ENCODE measurements at regions not wholly inside any gene's neighbourhood (a gene's known extent, or its start where the extent isn't known, plus 50 kb on each side); places are given as distances from the start of the nearest gene placed in this dataset.

GRCh38 chr16:65794973-65795372 is 571.5 kb upstream of the CDH5 start:
- no peaks in the 10 kb centered on the region for H3K4me1 Mint-ChIP-seq
- H3K4me3 Mint-ChIP-seq: no peak overlapping the region
- H3K27me3 Mint-ChIP-seq (ENCODE audit: low read depth): peaks cover 9% of the 10 kb centered on the region
- H3K36me3 Mint-ChIP-seq (ENCODE audit: low read depth): no peaks in the 10 kb centered on the region
- DNase-seq (ENCODE audit: low read depth, low spot score): no peak
- H3K9me3 Mint-ChIP-seq: no peaks in the 10 kb centered on the region
- no peak overlapping the region for H3K27ac Mint-ChIP-seq (ENCODE audit: unreplicated experiment)
- TF ChIP-seq, protein P1, sequence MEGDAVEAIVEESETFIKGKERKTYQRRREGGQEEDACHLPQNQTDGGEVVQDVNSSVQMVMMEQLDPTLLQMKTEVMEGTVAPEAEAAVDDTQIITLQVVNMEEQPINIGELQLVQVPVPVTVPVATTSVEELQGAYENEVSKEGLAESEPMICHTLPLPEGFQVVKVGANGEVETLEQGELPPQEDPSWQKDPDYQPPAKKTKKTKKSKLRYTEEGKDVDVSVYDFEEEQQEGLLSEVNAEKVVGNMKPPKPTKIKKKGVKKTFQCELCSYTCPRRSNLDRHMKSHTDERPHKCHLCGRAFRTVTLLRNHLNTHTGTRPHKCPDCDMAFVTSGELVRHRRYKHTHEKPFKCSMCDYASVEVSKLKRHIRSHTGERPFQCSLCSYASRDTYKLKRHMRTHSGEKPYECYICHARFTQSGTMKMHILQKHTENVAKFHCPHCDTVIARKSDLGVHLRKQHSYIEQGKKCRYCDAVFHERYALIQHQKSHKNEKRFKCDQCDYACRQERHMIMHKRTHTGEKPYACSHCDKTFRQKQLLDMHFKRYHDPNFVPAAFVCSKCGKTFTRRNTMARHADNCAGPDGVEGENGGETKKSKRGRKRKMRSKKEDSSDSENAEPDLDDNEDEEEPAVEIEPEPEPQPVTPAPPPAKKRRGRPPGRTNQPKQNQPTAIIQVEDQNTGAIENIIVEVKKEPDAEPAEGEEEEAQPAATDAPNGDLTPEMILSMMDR (conservative IDR thresholded peaks at IDR 0.05): no peak

DNA sequence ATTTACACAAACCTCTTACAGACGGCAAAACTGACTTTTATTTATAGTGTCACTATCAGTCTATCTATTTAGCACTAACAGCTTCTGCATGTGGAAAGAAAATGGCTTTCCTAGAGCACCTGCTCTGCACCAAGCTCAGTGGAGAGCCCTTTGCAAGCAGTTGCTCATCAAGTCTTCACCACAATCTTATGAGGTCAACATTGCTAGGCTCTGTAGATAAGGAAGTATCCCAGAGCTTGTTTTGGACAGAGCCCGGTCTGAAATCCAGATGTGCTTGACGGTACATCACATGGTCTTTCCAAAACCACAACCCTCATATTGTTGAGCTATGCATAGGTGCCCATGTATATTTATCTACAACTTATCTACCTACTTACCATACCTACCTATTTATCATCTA is 572.7 kb upstream of the CDH5 start:
- Mint-ChIP-seq H3K9me3 (no peaks in the 10 kb centered on the region), H3K27ac (ENCODE audit: unreplicated experiment) (no peak overlapping the region), H3K4me1 (no peaks in the 10 kb centered on the region)

DNA sequence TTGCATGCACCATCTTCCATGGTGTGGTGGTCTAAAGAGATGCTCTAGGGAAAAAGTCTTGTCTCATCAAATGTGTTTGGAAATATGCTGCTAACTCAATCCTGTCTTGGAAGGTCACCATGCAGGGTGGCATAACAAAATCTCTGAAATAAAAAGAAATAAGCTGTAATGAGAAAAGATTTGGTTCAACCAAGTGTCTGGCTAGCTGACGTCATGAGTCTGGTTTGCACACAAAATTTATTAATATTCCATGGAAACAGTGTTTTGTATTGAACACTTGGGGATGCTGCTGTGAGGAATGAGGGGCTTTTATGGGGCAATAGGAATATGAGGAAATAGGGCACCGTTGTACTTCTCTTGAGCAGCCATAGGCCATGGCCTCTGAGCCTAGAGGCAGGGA is 575.7 kb upstream of the CDH5 start:
- Mint-ChIP-seq H3K4me1 (no peaks in the 10 kb centered on the region), H3K27ac (ENCODE audit: unreplicated experiment) (no peak overlapping the region), H3K36me3 (ENCODE audit: low read depth) (no peaks in the 10 kb centered on the region), H3K27me3 (ENCODE audit: low read depth) (no peaks in the 10 kb centered on the region), H3K9me3 (no peaks in the 10 kb centered on the region), H3K4me3 (no peak overlapping the region)
- TF ChIP-seq, protein P1 (conservative IDR thresholded peaks at IDR 0.05): no peak
- no peak for DNase-seq (ENCODE audit: low read depth, low spot score)

More for the DNA sequence above, 572.7 kb upstream of the CDH5 start:
- H3K36me3 Mint-ChIP-seq (ENCODE audit: low read depth): no peaks in the 10 kb centered on the region
- H3K27me3 Mint-ChIP-seq (ENCODE audit: low read depth): peaks cover 4% of the 10 kb centered on the region
- no peak overlapping the region for H3K4me3 Mint-ChIP-seq
- TF ChIP-seq, protein P1 (conservative IDR thresholded peaks at IDR 0.05): no peak
- DNase-seq (ENCODE audit: low read depth, low spot score): no peak

DNA sequence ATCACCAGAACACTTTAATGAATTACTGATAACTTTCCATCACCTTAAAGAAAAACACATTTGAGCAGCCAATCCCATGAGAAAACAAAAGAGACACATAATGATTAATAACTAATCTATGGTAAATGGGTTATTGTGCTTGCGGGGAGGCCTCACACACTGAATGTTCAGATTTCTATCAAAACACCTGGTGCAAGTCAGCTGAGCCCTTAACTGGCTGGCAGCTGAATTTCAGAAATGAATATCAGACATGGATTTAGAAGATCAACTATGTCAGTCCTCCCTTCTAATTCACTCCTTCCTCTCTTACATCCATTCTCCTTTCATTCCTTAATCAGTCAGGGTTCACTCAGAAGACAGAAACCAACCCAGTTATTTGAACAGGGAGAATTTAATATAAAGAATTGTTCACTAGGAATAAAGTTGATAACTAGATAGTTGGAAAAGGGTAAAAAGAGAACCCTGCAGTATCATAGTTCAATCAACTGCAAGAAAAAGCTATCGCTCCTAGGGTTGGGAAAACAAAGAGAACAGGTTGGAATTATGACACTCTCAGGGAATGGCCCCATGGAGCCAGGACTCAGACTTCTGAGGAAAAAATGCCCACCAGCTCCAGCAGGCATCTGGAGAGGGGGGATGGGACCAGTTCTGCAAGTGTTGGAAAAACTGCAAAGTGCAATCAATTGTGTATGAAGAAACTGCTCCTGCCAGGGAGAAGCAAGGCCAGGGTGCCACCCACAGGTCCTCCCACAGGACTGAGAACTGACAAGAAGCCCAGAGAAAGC is 577.1 kb upstream of the CDH5 start:
- no peaks in the 10 kb centered on the region for H3K27me3 Mint-ChIP-seq (ENCODE audit: low read depth)
- TF ChIP-seq, protein P1 (conservative IDR thresholded peaks at IDR 0.05): no peak
- DNase-seq (ENCODE audit: low read depth, low spot score): no peak
- H3K4me1 Mint-ChIP-seq: no peaks in the 10 kb centered on the region
- no peaks in the 10 kb centered on the region for H3K36me3 Mint-ChIP-seq (ENCODE audit: low read depth)
- H3K27ac Mint-ChIP-seq (ENCODE audit: unreplicated experiment): no peak overlapping the region
- H3K9me3 Mint-ChIP-seq: no peaks in the 10 kb centered on the region
- no peak overlapping the region for H3K4me3 Mint-ChIP-seq

- H3K36me3 Mint-ChIP-seq (ENCODE audit: low read depth): no peaks in the 10 kb centered on the region
- H3K27ac Mint-ChIP-seq (ENCODE audit: unreplicated experiment): no peak overlapping the region
- no peaks in the 10 kb centered on the region for H3K9me3 Mint-ChIP-seq
- TF ChIP-seq, protein P1 (conservative IDR thresholded peaks at IDR 0.05): no peak
- H3K27me3 Mint-ChIP-seq (ENCODE audit: low read depth): no peaks in the 10 kb centered on the region
- no peak overlapping the region for H3K4me3 Mint-ChIP-seq
- no peaks in the 10 kb centered on the region for H3K4me1 Mint-ChIP-seq
- no peak for DNase-seq (ENCODE audit: low read depth, low spot score)
Measured at GRCh38 chr16:65788434-65789140, 577.9 kb upstream of the CDH5 start.
